MM.1S (cell line): ENCODE measurements at regions not wholly inside any gene's neighbourhood (a gene's known extent, or its start where the extent isn't known, plus 50 kb on each side); places are given as distances from the start of the nearest gene placed in this dataset.

Source experiments
- DNase-seq: peaks from one replicate; pipeline ENCODE4 v3.0.0-alpha.2; 2015
- H2AFZ ChIP-seq: fragments of 300-600 bp; sonication (generic); 2 replicates; pipeline ENCODE4 v1.6.0; 2016; ENCODE audit warnings: antibody characterized with exemption, low read length
- H3F3A ChIP-seq: fragments of 300-600 bp; sonication (generic); 2 replicates; pipeline ENCODE4 v1.6.1; 2016; ENCODE audit warnings: mild to moderate bottlenecking, antibody characterized with exemption, low read length, moderate library complexity, mixed read lengths; ENCODE audit not compliant: insufficient read depth
- H3K27ac ChIP-seq: fragments of 300-600 bp; sonication (generic); 2 replicates; pipeline ENCODE4 v1.5.1; 2016; ENCODE audit warnings: mild to moderate bottlenecking, low read length
- H3K27me3 ChIP-seq: fragments of 300-600 bp; sonication (generic); replicated peaks from 2 replicates; pipeline ENCODE4 v1.6.0; 2016; ENCODE audit warnings: low read length; ENCODE audit not compliant: insufficient read depth
- H3K36me3 ChIP-seq: fragments of 300-600 bp; sonication (generic); replicated peaks from 2 replicates; pipeline ENCODE4 v1.6.1; 2016; ENCODE audit warnings: mild to moderate bottlenecking, low read length, mixed read lengths; ENCODE audit not compliant: insufficient read depth
- H3K4me1 ChIP-seq: fragments of 300-600 bp; sonication (generic); 2 replicates; pipeline ENCODE4 v1.6.1; 2016; ENCODE audit warnings: low read length, mixed read lengths
- H3K4me2 ChIP-seq: fragments of 300-600 bp; sonication (generic); 2 replicates; pipeline ENCODE4 v1.6.0; 2016; ENCODE audit warnings: low read depth, low read length
- H3K4me3 ChIP-seq: fragments of 300-600 bp; sonication (generic); 2 replicates; pipeline ENCODE4 v1.5.1; 2016; ENCODE audit warnings: low read length, mixed read lengths
- H3K79me2 ChIP-seq: fragments of 300-600 bp; sonication (generic); 2 replicates; pipeline ENCODE4 v1.6.1; 2016; ENCODE audit warnings: mixed run types, low read length, mixed read lengths
- H3K9ac ChIP-seq: fragments of 300-600 bp; sonication (generic); 2 replicates; pipeline ENCODE4 v1.6.1; 2016; ENCODE audit warnings: low read length, mixed read lengths
- H3K9me2 ChIP-seq: fragments of 300-600 bp; sonication (generic); replicated peaks from 2 replicates; pipeline ENCODE4 v1.6.1; 2016; ENCODE audit warnings: mild to moderate bottlenecking, low read length, mixed read lengths; ENCODE audit not compliant: insufficient read depth
- H3K9me3 ChIP-seq: fragments of 300-600 bp; sonication (generic); replicated peaks from 2 replicates; pipeline ENCODE4 v1.6.1; 2016; ENCODE audit warnings: mild to moderate bottlenecking, low read length, mixed read lengths; ENCODE audit not compliant: insufficient read depth
- H4K20me1 ChIP-seq: fragments of 300-600 bp; sonication (generic); 2 replicates; pipeline ENCODE4 v1.6.1; 2016; ENCODE audit warnings: mild to moderate bottlenecking, low read length, moderate library complexity, mixed read lengths; ENCODE audit not compliant: insufficient read depth
- EZH2 ChIP-seq: fragments of 300-600 bp; sonication (generic); optimal IDR thresholded peaks from 2 replicates; pipeline ENCODE3; 2017; ENCODE audit warnings: low read depth, mild to moderate bottlenecking, antibody characterized with exemption, low read length, mixed read lengths
- EZH2phosphoT487 ChIP-seq: fragments of 300-600 bp; sonication (generic); IDR thresholded peaks from 2 replicates; pipeline ENCODE4 v1.6.1; 2018; ENCODE audit warnings: antibody characterized with exemption, low read length
- TF ChIP-seq, protein P1 (sequence below): fragments of 300-600 bp; sonication (generic); IDR thresholded peaks from 2 replicates; pipeline ENCODE4 v1.5.1; 2016; ENCODE audit warnings: antibody characterized with exemption, low read length, mixed read lengths

DNA sequence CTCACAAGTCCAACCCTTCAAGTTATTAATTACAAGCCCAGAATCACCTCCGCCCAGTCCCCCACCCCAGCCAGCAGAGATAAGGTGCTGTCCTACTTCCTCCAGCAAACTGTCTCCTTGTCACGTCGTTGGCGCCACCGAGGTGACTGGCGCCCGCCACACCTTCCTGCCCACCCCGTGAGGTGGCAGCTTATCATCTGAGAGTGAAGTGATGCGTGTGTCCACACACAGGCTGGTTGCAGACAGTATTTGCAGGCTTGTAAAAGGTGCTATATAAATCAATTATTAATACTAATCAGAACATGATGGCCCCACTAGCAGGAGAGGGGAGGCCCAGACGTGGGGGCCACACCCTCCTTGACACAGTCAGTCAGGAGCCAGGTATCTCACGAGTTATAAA lies 786.6 kb upstream of the TBX3 start:
- no peaks in the 10 kb centered on the region for H3K4me1 ChIP-seq
- H3K9me3 ChIP-seq = no peaks in the 10 kb centered on the region
- no peaks in the 10 kb centered on the region for H3K36me3 ChIP-seq
- no peak overlapping the region for H3K9ac ChIP-seq
- no peaks in the 10 kb centered on the region for H3K27me3 ChIP-seq
- TF ChIP-seq, protein P1, sequence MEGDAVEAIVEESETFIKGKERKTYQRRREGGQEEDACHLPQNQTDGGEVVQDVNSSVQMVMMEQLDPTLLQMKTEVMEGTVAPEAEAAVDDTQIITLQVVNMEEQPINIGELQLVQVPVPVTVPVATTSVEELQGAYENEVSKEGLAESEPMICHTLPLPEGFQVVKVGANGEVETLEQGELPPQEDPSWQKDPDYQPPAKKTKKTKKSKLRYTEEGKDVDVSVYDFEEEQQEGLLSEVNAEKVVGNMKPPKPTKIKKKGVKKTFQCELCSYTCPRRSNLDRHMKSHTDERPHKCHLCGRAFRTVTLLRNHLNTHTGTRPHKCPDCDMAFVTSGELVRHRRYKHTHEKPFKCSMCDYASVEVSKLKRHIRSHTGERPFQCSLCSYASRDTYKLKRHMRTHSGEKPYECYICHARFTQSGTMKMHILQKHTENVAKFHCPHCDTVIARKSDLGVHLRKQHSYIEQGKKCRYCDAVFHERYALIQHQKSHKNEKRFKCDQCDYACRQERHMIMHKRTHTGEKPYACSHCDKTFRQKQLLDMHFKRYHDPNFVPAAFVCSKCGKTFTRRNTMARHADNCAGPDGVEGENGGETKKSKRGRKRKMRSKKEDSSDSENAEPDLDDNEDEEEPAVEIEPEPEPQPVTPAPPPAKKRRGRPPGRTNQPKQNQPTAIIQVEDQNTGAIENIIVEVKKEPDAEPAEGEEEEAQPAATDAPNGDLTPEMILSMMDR = no peak
- TF ChIP-seq EZH2phosphoT487 = no peak
- TF ChIP-seq EZH2 = no peak
- no peaks in the 10 kb centered on the region for H3K9me2 ChIP-seq
- no peak overlapping the region for H3K27ac ChIP-seq
- DNase-seq = no peak
- H3K4me2 ChIP-seq = no peak overlapping the region
- no peaks in the 10 kb centered on the region for H4K20me1 ChIP-seq
- no peaks in the 10 kb centered on the region for H3K79me2 ChIP-seq
- H2AFZ ChIP-seq = no peak overlapping the region
- H3F3A ChIP-seq = no peaks in the 10 kb centered on the region
- no peak overlapping the region for H3K4me3 ChIP-seq

DNA sequence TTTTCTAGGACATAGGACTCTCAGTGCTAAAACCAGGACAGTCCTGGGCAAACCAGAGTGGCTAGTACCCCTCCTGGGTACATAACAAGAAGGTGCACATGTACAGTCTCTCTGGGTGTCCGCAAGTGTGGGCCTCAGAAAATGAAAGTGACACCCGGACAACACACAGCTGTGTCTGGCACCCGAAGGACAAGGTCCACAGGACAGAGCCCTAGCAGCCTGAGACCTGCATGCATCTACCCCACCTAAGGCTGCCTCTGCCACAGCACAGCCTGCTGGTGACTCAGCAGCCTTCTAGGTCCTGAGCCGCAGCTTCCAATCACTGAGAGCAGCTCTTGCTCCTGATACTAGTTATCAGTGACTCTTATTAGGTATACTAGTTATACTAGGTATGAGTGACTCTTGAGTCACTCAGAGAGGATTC lies 784.1 kb upstream of the TBX3 start:
- TF ChIP-seq EZH2phosphoT487 (no peak), EZH2 (no peak)
- TF ChIP-seq, protein P1 = no peak
- Histone ChIP-seq H3K9me2 (no peaks in the 10 kb centered on the region), H4K20me1 (no peaks in the 10 kb centered on the region), H3K27me3 (no peaks in the 10 kb centered on the region), H3K4me1 (no peaks in the 10 kb centered on the region), H3K36me3 (no peaks in the 10 kb centered on the region), H3K4me3 (no peak overlapping the region), H3F3A (no peaks in the 10 kb centered on the region), H3K4me2 (no peak overlapping the region), H3K9me3 (no peaks in the 10 kb centered on the region), H3K9ac (no peak overlapping the region), H3K27ac (no peak overlapping the region), H2AFZ (no peak overlapping the region), H3K79me2 (no peaks in the 10 kb centered on the region)
- peak; percentile 6 for DNase-seq

DNA sequence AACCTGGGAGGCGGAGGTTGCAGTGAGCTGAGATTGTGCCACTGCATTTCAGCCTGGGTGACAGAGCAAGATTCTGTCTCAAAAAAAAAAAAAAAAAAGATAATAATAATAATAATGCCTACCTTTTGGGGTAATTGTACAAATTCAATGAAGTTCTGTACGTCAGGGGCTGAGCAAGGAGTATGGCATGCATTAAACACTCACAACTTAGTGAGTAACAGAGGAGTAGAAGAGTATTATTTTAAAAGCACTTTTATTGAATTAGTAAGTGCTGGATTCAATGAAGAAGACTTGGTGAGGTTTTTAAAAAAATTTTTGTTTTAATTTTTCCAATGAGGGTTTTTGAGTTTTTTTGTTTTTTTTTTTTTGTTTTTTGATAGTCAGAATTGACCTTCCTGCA lies 783.6 kb upstream of the TBX3 start:
- Histone ChIP-seq H3K27ac (no peak overlapping the region), H3K4me1 (no peaks in the 10 kb centered on the region), H3K27me3 (no peaks in the 10 kb centered on the region), H3K36me3 (no peaks in the 10 kb centered on the region), H3F3A (no peaks in the 10 kb centered on the region), H3K4me3 (no peak overlapping the region), H3K9me3 (no peaks in the 10 kb centered on the region), H3K9ac (no peak overlapping the region), H3K9me2 (no peaks in the 10 kb centered on the region), H4K20me1 (no peaks in the 10 kb centered on the region), H3K79me2 (no peaks in the 10 kb centered on the region), H3K4me2 (no peak overlapping the region), H2AFZ (no peak overlapping the region)
- TF ChIP-seq EZH2 (no peak), EZH2phosphoT487 (no peak)
- TF ChIP-seq, protein P1 = no peak
- no peak for DNase-seq
